Adrenal gland (tissue), 9 donors: ENCODE measurements at regions not wholly inside any gene's neighbourhood (a gene's known extent, or its start where the extent isn't known, plus 50 kb on each side); places are given as distances from the start of the nearest gene placed in this dataset.

Experiments
- DNase-seq, 7 donors: peaks; one replicate each; pipeline ENCODE4 v3.0.0-alpha.2; 2019 to 2020
- H3K27ac ChIP-seq, 5 donors: fragments of 200-600 bp; sonication (generic) in 4 of 5; 1 replicate in 3 of 5; 2 replicates in 2 of 5; pipeline versions ENCODE4 v1.5.1 to v1.8.0; 2016 to 2020; ENCODE audit warnings: mild to moderate bottlenecking in 1 of 5
- H3K27me3 ChIP-seq: fragments of 200-600 bp; 2 replicates; pipeline ENCODE4 v1.8.0; 2021
- H3K36me3 ChIP-seq, 2 donors: fragments of 200-600 bp; replicated peaks in 1 of 2; 1 replicate in 1 of 2; 2 replicates in 1 of 2; pipeline versions ENCODE4 v1.5.1 to v1.8.0; 2018 to 2022
- H3K4me1 ChIP-seq, 2 donors: fragments of 200-600 bp; replicated peaks in 1 of 2; 1 replicate in 1 of 2; 2 replicates in 1 of 2; pipeline versions ENCODE4 v1.5.1 to v1.8.0; 2018 to 2021
- H3K4me3 ChIP-seq, 4 donors: fragments of 200-600 bp; sonication (generic) in 3 of 4; one replicate each; pipeline ENCODE4 v1.5.1; 2016 to 2018
- H3K9me3 ChIP-seq, 3 donors: fragments of 200-600 bp; sonication (generic) in 1 of 3; replicated peaks in 1 of 3; 1 replicate in 2 of 3; 2 replicates in 1 of 3; pipeline versions ENCODE4 v1.5.1 to v1.8.0; 2016 to 2021
- POLR2A ChIP-seq, 2 donors: fragments of 450-650 bp; IDR thresholded peaks; one replicate each; pipeline ENCODE4 v1.6.1; 2017; ENCODE audit warnings: antibody characterized with exemption in 2 of 2, mild to moderate bottlenecking in 2 of 2, moderate library complexity in 1 of 2
- WGBS, 4 donors: extraction: QIAGEN DNeasy Blood & Tissue Kit in 2 of 4; methylation state at CpG; one replicate each; pipeline versions ENCODE4 v1.1.5 to v1.1.7; 2013 to 2017; 5-methylcytosine and 5-hydroxymethylcytosine counted together
- intact Hi-C, 2 donors: fragments of 100-400 bp; cut with DNase I; formaldehyde crosslinking; loops; one replicate each; pipeline versions ENCODE4 v1.14.1 to v1.15.0; 2022 to 2023
- TF ChIP-seq, protein P1 (sequence below), 6 experiments: fragments of 450-650 bp in 4 of 6; fragments of 200-600 bp in 2 of 6; sonication (generic) in 1 of 6; IDR thresholded peaks; 1 replicate in 5 of 6; 2 replicates in 1 of 6; pipeline versions ENCODE4 v1.5.1 to v1.8.0; 2016 to 2021; ENCODE audit warnings: antibody characterized with exemption in 6 of 6, mild to moderate bottlenecking in 2 of 6, moderate library complexity in 1 of 6
- donor health status: healthy with polysubstance abuse.
- donor health status: Bipolar disorder and iron deficiency.
- donor health status: DM: yes; HTN: yes; CAD: no.
- donor health status: DM: no; HTN: no; CAD: no.
- donor health status: DM: no; HTN: no; CAD: no.

DNA sequence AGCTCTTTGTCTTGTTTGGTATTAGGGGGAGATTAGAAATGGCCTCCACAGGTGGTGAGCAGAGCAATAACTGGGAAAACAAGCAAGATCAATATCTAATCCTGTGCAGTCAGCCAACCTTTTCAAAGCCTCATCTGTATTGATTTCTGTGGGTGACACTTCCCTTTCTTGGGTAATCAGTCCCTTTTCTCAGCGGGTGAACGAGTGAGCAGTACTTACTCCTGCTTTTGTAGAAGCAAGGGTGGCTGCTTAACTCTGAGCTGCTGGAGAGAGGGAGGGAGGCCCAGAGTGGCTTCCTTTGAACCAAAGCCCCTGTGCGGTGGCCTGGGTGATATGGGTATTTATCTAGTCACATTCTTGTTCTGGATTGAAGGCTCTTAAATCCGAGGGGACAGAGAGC, 254.8 kb upstream of the CHD6 start:
- Histone ChIP-seq H3K4me1 (no peaks in the 10 kb centered on the region), H3K27me3 (no peaks in the 10 kb centered on the region), H3K9me3 (peaks cover 0 to 4% (median 0%) of the 10 kb centered on the region in 3 donors), H3K4me3 (no peak overlapping the region), H3K36me3 (no peaks in the 10 kb centered on the region), H3K27ac (no peak overlapping the region)
- 45 to 87% (median 66%) methylated on average over 3 to 4 of the region's 4 CpGs for WGBS, 4 donors
- intact Hi-C loops, result no loop called here
- no peak for TF ChIP-seq POLR2A (IDR thresholded peaks at IDR 0.05)
- no peak for DNase-seq

DNA sequence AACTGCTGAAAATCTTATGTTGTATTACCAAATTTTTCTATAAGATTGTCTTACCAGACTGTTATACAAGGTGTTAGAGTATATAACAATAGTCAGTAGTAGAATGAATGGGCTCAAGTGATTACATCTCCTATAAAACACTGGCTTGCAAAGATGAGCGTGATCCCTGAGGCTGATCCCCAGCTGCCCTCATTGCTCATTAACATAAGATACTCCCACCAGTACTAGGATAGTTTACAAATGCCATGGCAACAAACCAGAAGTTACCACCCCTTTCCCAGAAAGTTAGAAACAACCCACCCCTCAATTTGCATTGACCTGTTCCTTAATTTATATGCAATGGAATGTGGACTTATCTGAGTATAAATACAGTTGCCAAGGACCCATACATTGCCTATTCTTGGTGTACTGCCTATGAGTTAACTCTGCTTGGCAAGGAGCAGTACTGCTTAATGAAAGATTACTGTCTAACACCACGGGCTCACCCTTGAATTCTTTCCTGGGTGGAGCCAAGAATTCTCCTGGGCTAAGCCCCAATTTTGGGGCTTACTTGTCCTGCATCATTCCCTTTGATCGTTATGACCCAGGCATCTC, 252.8 kb upstream of the CHD6 start:
- no peaks in the 10 kb centered on the region for H3K27me3 ChIP-seq
- WGBS, 4 donors, result 66 to 70% (median 67%) methylated on average over 3 of the region's 3 CpGs
- intact Hi-C loops, result no loop called here
- H3K4me3 ChIP-seq, result no peak overlapping the region
- no peaks in the 10 kb centered on the region for H3K36me3 ChIP-seq
- no peaks in the 10 kb centered on the region for H3K4me1 ChIP-seq
- H3K9me3 ChIP-seq, result peaks cover 0 to 4% (median 0%) of the 10 kb centered on the region in 3 donors
- TF ChIP-seq, protein P1, sequence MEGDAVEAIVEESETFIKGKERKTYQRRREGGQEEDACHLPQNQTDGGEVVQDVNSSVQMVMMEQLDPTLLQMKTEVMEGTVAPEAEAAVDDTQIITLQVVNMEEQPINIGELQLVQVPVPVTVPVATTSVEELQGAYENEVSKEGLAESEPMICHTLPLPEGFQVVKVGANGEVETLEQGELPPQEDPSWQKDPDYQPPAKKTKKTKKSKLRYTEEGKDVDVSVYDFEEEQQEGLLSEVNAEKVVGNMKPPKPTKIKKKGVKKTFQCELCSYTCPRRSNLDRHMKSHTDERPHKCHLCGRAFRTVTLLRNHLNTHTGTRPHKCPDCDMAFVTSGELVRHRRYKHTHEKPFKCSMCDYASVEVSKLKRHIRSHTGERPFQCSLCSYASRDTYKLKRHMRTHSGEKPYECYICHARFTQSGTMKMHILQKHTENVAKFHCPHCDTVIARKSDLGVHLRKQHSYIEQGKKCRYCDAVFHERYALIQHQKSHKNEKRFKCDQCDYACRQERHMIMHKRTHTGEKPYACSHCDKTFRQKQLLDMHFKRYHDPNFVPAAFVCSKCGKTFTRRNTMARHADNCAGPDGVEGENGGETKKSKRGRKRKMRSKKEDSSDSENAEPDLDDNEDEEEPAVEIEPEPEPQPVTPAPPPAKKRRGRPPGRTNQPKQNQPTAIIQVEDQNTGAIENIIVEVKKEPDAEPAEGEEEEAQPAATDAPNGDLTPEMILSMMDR (IDR thresholded peaks at IDR 0.05), result no peak
- no peak for TF ChIP-seq POLR2A (IDR thresholded peaks at IDR 0.05)
- DNase-seq, result no peak
- no peak overlapping the region for H3K27ac ChIP-seq

DNA sequence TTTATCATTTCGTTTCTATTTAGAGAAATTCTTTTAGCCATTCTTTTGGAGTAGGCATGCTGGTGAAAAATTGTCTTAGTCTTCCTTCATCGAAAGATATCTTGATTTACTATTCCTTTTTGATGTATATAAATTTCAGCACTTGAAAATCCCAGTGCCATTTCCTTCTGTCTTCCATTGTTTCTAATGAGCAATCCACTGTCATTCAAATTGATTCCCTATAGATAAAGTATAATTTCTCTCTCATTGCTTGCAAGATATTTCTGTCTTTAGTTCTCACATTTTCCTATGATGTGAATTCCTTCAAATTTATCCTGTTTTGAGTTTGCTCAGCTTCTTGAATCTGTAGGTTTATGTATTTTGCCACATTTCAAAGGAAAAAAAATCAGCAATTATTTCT, 251.1 kb upstream of the CHD6 start:
- Histone ChIP-seq H3K27ac (no peak overlapping the region), H3K36me3 (no peaks in the 10 kb centered on the region), H3K9me3 (peaks cover 0 to 4% (median 0%) of the 10 kb centered on the region in 3 donors), H3K4me1 (no peaks in the 10 kb centered on the region), H3K4me3 (no peak overlapping the region), H3K27me3 (no peaks in the 10 kb centered on the region)
- 24 to 41% (median 38%) methylated on average over 2 of the region's 2 CpGs for WGBS, 4 donors
- intact Hi-C loops, result no loop called here
- TF ChIP-seq POLR2A (IDR thresholded peaks at IDR 0.05), result no peak
- DNase-seq, result no peak

DNA sequence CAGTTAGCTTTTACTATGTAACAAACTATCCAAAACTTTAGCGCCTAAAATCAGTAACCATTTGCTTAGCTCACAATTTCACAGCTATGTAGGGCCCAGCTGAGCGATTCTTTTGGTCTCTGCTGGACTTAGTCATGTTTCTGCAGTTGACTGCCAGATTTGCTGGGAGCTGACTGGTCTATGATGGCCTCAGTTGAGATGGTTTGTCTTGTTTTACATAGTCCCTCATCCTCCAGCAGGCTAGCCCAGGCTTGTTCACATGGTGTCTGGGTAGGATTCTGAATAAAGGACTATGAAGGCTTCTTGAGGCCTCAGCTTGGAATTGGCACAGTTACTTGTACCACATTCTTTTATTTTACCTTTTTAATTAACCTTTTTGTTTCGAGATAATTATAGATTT, 247.8 kb upstream of the CHD6 start:
- no peaks in the 10 kb centered on the region for H3K36me3 ChIP-seq
- DNase-seq, result no peak
- no peaks in the 10 kb centered on the region for H3K4me1 ChIP-seq
- WGBS, 4 donors, result 73 to 88% (median 79%) methylated on average over 3 of the region's 3 CpGs
- no peaks in the 10 kb centered on the region for H3K27me3 ChIP-seq
- peaks cover 0 to 4% (median 0%) of the 10 kb centered on the region in 3 donors for H3K9me3 ChIP-seq
- TF ChIP-seq, protein P1 (IDR thresholded peaks at IDR 0.05), result no peak
- no peak for TF ChIP-seq POLR2A (IDR thresholded peaks at IDR 0.05)
- no peak overlapping the region for H3K27ac ChIP-seq
- no peak overlapping the region for H3K4me3 ChIP-seq
- intact Hi-C loops, result no loop called here

DNA sequence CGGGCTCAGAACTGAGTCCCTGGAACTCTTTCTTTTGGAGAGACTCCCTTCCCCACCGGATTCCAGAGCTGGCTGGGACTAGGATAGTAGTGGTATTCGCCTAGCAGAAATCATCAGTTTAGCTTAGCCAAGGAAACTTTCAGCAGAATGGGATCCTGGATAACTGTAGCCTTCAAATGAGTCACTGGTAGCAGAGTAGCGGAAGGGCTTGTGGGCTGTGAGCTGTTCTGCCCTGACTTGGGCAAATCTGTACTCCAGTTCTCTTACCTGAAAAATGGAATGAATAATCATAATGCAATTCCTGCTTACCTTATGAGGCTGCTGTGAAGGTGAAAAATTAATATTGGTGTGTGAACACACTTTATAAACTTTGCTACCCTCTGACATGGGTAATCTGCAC, 244.3 kb upstream of the CHD6 start:
- 64 to 86% (median 70%) methylated on average over 4 of the region's 4 CpGs for WGBS, 4 donors
- intact Hi-C loops, result no loop called here

More for the DNA sequence above, 244.3 kb upstream of the CHD6 start:
- TF ChIP-seq POLR2A (IDR thresholded peaks at IDR 0.05), result no peak
- TF ChIP-seq, protein P1 (IDR thresholded peaks at IDR 0.05), result no peak
- Histone ChIP-seq H3K4me3 (no peak overlapping the region), H3K36me3 (no peaks in the 10 kb centered on the region), H3K9me3 (no peaks in the 10 kb centered on the region), H3K27ac (no peak overlapping the region), H3K27me3 (no peaks in the 10 kb centered on the region), H3K4me1 (no peaks in the 10 kb centered on the region)
- no peak for DNase-seq
